ENCODE measurements at regions not wholly inside any gene's neighbourhood (a gene's known extent, or its start where the extent isn't known, plus 50 kb on each side); places are given as distances from the start of the nearest gene placed in this dataset.
"Not testable (repeated sequence)": the region's sequence is repeated elsewhere in the genome, so short reads cannot be mapped to it uniquely, and the experiment has no call there.

DNA sequence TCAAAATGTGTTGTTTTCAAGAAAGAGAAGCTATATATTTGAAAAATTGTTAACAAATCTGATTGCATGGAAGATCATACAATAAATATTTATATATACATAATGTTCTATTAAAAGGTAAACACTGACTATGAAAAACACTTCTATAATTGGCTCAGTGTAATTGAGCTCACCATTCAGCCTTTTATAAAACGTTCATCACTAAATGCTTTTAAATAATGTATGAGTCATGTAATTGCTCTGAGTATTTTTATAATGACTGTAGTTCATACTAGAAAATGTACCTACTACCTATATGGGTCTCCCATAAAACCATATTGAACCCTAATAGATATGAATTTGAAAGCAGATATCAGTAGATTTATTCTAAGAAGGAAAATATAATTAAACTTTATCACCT, 240.4 kb upstream of the MGAT4C start:
- peak; percentile 30 for FAIRE-seq

DNA sequence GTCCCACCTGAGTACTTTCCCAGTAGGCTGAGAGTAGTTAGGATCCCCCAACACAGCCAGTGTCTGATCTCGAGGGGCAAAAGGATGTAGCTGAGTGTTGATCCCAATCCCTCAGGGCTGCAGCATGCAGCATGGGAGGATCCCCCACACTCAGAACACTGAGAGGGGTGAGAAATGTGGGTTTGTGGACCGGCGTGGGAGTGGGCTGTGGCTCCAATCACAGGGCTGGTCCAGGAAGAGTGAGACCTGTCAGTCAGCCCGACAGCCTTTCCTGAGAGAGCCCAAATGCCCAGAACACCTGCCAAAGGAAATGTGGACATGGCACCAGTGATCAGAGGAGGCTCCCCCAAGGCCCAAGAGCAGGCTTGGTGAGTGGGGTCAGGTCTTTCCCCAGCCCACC, 228.3 kb upstream of the MGAT4C start:
- no peak for FAIRE-seq

DNA sequence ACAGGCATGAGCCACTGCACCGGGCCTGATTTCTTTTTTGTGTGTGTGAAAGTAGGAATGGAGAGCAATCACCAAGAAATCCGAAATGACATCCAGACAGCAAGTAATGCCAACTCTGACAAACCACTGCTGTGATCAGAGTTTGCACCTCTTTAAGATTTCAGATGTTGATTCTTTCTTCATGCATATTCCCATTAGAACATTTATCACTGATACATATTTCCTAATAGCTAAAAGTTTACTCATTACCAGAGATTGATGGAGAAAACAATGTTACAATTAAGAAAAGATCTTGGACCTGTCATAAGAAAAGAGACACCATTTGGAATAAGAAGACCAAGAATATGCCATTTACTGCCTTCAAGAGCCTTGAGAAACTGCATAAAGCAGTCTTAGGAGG, 217.0 kb upstream of the MGAT4C start:
- FAIRE-seq, result no peak

GRCh38 chr12:86456776-86457175, 200.6 kb upstream of the MGAT4C start:
- FAIRE-seq, result no peak

- FAIRE-seq, result no peak
These were observed 200.1 kb upstream of the MGAT4C start for GRCh38 chr12:86456241-86456640.

GRCh38 chr12:86445356-86445755, 189.2 kb upstream of the MGAT4C start:
- no peak for FAIRE-seq

DNA sequence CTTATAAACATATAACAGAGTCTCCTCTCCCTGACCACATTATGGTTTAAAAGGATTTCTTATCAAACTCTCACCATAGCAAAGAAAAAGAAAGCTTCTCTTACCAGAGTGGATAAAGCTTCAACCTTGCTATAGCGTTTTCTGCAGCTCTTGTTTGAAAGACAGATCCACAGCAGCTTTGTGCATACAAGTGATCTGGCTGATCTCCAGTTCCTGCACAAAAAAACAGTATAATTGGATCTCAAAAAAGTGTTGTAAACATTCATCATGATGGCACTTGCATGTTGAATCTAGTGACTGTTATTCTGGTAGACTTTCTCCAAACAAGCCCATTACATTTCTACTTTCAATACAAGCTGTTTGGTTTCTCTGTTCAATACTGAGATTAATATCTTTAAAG, 178.9 kb upstream of the MGAT4C start:
- no peak for FAIRE-seq

GRCh38 chr12:86429824-86430223, 173.6 kb upstream of the MGAT4C start:
- FAIRE-seq, result no peak

DNA sequence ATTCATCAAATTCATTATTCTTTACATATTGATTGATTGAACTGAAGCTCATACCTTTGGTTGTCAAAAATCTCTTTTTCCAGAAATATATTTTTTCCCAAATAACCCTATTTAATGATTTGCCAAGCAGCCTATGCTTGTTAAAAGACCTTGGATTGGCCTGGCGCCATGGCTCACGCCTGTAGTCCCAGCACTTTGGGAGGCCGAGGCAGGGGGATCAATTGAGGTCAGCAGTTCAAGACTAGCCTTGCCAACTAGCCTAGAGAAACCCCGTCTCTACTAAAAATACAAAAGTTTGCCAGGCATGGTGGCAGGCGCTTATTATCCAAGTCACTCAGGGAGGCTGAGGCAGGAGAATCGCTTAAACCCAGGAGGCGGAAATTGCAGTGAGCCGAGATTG, 165.1 kb upstream of the MGAT4C start:
- FAIRE-seq, result no peak

GRCh38 chr12:86414201-86414600, 158.0 kb upstream of the MGAT4C start:
- FAIRE-seq, result no peak

DNA sequence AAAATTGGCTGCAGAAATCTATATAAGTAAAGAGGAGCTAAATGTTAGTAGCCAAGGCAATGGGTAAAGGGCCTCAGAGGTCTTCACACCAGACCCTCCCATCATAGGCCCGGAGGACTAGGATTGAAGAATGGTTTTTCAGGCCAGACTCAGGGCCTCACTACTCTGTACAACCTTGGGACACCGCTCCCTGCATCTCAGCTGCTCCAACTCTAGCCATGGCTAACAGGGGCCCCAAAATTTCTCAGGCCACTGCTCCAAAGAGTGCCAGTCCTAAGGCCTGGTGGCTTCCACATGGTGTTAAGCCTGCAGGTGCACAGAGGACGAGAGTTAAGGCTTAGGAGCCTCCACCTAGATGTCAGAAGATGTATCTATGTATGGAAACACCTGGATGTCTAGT, 155.5 kb upstream of the MGAT4C start:
- FAIRE-seq, result no peak

- no peak for FAIRE-seq
These were observed 151.5 kb upstream of the MGAT4C start for GRCh38 chr12:86407620-86408208.

DNA sequence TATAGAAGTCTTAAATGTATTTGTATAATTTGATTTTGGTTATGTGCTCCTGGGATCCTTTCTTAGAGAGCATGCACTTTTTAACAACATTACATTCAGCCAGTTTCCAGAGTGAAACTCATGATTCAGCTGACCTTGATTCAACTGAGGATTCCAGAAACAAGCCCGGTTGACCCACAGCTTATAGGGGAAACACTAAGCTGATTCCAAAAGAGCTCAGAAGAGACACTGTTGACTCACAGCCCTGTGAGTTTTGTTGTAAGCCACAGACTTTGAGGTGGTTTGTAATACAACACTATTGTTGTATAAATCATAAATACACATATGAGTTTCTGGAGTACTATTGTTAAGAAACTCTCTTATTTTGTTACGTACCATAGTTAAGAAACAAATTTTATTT, 133.8 kb upstream of the MGAT4C start:
- FAIRE-seq, result no peak

DNA sequence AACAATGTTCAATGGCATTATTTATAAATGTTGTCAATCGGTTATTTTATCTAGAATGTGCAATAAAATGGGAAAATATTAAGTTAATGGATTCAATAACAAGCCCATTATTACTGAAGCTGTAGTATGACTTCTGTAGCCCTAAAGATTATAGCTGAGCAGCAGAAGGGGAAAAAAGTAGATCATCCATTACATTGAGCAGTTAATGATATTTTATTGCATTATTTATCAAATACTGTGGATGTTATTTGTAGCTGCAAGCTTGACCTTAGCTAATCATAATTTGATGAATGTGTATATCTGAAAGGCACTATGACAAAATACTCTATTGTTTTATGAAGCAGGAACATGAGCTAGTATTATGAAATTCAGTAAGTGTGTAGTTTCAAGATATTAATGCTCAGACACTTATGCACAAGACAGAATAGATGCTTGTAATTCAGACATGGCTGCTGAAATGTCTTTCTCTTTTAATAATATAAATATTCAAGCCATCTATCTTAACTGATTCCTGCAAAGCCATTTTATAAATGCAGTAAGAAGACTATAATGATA, 131.5 kb upstream of the MGAT4C start:
- FAIRE-seq, result no peak

DNA sequence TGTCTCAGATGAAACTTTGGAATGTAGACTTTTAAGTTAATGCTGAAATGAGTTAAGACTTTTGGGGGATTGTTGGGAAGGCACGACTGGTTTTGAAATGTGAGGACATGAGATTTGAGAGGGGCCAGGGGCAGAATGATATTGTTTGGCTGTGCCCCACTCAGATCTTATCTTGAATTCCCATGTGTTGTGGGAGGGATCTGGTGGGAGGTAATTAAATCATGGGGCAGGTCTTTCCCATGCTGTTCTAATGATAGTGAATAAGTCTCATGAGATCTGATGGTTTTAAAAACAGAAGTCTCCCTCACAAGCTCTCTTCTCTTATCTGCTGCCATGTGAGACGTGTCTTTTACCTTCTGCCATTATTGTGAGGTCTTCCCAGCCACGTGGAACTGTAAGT, 127.6 kb upstream of the MGAT4C start:
- FAIRE-seq, result not testable (repeated sequence)

- peak; percentile 5 for FAIRE-seq
These were observed 123.1 kb upstream of the MGAT4C start for GRCh38 chr12:86379337-86379736.

GRCh38 chr12:86376052-86376451, 119.9 kb upstream of the MGAT4C start:
- FAIRE-seq, result no peak

GRCh38 chr12:86373813-86374212, 117.6 kb upstream of the MGAT4C start:
- FAIRE-seq, result no peak

GRCh38 chr12:86367137-86367536, 110.9 kb upstream of the MGAT4C start:
- no peak for FAIRE-seq

GRCh38 chr12:86349196-86349595, 93.0 kb upstream of the MGAT4C start:
- FAIRE-seq, result no peak

DNA sequence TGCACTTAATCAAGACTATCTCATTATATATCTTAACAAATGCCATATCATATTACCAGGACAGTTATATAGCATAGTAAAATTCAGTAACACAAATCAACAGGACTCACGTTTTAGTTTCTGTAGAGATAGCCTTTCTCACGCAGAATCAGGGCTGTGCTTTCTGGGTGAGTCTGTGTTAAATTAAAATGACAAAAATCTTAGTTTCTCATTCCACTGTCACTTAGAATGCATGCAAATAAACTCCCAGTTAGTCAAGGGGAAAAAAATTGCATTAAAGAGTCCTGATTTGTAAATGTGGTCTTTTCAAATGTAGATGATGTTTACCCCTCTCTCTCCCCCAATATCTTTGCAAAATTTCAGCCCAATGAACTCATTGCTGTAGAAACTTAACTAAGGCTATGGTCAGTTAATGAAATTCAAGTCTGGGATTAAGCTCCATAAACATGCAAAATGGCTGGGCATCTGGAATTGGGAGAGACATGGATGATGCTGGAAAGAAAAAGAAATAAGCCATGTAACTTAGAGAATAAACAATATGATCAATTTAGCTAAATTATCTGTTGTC, 77.8 kb upstream of the MGAT4C start:
- FAIRE-seq, result no peak

GRCh38 chr12:86331457-86331856, 75.3 kb upstream of the MGAT4C start:
- FAIRE-seq, result no peak

DNA sequence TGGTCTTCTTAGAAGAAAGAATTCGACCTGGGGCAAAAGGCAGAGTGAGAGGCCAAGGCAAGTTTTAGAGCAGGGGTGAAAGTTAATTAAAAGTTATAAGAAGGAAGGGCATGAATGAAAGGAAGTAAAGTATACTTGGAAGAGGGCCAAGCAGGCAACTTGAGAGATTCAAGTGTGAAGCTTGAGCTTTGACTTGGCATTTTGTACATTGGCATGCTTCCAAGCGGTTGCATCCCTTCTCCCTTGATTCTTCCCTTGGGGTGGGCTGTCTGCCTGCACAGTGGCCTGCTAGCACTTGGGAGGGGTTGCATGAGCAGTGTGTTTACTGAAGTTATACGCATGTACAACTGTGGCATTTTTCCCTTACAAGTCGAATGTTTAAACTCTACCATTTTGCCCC, 74.8 kb upstream of the MGAT4C start:
- FAIRE-seq, result no peak

- FAIRE-seq, result no peak
These were observed 56.0 kb upstream of the MGAT4C start for GRCh38 chr12:86312232-86312631.

Measured in islet of Langerhans (tissue), 1 donor.